Stimulated activated CD8-positive, alpha-beta memory T cell treated with anti-CD3 and anti-CD28 coated beads, Interleukin-12 subunit alpha, Interleukin-12 subunit beta, amount 100 ng/mL, for 1 hour (primary cell): ENCODE measurements at regions not wholly inside any gene's neighbourhood (a gene's known extent, or its start where the extent isn't known, plus 50 kb on each side); places are given as distances from the start of the nearest gene placed in this dataset.

ENCODE experiments used
- DNase-seq: peaks from one replicate; pipeline ENCODE4 v3.0.0-alpha.2; 2020; ENCODE audit warnings: low read depth

DNA sequence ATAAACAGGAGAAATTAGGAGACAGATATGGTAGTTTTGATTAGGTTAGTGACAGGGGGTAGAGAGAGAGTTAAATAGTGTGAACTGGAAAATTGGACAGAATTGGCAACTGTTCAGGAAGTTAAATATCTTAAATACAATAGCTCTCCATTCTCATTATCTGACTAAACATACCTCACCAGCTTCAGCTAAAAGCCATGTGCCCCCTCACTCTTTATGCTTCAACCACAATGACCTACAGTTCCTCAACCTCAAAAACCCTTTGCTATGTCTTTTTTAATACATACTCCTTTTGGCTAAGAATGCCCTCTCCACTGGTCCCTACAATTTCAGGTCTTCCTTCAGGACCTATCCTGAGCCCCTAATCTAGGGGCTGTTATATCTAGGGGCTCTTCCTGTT is 740.2 kb upstream of the ZEB2 start:
- no peak for DNase-seq

DNA sequence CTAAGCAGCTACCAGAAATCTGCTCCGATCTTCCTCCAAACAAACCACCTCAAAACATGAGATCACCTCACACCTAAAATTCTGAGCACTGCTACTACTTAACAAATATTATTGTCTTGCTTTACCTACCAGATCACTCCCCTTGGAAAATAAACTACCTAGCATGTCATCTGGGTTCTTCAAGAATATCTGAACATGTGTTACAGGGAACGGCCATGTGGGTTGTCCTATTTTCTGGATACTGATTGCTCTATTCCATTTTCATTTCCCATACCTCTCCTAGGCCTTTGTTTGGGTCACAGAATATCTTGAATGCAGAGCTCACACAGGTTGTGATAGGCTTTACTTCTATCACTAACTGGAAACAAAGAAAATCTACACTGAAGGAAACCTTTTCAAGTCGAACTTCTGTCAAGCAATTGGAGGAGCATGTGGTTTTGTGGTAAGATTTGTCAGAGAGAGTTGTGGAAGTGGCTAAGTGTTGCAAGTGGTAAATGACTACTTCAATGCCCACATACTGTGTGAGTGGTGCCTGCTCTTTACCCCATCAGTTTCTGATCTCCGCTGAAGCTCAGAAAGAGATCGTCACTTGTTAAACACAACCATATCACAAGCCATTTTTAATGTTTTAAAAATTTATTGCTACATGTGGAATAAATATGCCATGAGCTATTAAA is 739.1 kb upstream of the ZEB2 start:
- DNase-seq = no peak

DNA sequence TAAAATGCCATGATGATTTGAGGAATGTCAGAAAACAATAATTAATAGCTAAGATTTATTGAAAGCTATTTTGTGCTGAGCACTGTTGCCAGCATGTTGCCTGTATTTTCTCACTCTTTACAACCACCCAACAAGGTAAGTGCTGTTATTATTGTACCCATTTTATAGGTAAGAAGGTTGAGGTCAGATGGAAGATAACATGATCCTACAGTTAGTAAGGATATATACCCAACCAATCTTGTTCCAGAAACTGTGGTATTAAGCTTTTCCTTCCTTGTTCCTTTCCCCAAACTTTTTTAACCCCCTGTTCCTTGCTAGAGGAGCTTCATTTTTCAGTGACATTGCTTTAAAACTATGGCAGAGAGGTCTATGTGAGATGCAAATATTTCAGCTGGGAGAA is 738.0 kb upstream of the ZEB2 start:
- DNase-seq = no peak

DNA sequence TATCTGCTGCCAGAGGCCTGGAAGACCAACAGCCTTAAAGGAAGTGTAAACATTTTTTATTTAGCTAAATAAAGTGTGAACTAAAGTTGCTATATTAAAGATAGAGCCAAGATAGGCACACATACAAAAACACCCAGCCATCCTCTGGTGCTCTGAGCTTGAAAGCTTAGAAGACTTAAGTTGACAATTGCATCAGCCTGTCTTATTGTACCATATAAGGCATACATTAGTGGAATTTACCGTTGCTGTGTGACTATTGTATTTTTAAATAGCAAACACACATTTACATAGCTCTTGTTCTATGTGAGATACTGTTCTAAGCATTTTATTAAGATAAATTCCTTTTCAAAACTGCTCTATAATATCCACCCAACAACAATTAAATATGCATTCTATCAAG is 736.6 kb upstream of the ZEB2 start:
- no peak for DNase-seq

DNA sequence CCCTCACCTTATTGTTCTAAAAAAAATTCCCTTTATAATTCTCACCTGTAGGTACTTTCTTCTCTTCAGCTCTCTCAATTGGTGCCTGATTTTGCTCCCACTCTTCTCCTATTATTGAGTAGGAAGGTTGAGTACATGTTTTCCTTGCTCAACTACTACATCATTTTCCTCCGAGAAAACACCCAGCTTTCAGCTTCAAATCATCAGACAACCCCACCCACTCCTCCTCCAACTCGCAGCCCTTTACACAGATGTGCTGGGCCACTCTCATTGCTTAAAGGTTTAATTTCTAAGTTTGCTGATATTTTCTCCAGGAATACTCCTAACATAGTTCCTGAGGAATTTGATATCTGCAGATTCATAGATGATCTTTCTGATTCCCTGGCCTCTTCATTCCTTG is 734.4 kb upstream of the ZEB2 start:
- no peak for DNase-seq

DNA sequence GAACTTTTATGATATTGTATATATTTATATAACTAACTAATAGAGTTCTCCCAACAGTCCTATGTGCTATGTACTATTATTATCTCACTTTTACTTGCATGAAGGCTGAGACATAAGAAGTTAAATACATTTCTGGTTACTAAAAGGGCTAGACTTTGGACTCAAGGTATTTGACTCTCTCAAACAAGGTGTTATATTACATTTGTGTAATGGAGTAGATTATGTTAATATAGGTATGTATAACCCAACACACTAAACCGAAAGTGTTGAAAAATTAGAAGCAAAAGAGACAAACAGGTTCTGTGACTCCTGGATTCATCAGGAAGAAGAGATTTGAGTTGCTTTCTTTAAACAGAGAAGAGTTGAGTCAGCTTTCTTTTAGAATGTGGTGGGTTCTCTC is 733.6 kb upstream of the ZEB2 start:
- no peak for DNase-seq

DNA sequence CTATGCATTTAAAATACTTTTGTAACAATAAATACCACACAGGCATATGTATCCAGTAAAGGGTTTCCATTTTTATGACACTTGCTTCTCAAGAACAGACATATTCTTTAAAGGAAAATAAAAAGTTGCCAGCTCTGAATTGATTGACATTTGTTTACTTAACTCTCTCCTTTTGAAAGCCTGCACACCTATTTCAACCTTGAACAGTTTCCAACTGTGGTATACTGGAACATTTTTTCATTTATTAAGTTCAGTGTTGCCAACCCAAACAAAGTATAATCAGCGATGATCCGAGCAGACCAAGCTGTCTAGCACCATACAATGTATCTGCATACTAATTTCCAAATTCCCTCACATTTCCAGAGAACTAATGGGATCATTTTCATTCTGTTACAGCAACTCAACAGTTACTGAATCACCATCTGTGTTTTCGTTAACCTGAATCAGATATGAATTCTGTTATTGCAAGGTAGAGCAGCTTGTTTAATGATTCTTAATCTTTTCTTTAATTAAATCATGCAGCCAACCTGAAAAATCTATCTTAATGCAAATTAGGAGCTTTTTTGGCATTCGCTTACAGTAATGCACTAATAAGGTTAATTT is 725.5 kb upstream of the ZEB2 start:
- DNase-seq = no peak

DNA sequence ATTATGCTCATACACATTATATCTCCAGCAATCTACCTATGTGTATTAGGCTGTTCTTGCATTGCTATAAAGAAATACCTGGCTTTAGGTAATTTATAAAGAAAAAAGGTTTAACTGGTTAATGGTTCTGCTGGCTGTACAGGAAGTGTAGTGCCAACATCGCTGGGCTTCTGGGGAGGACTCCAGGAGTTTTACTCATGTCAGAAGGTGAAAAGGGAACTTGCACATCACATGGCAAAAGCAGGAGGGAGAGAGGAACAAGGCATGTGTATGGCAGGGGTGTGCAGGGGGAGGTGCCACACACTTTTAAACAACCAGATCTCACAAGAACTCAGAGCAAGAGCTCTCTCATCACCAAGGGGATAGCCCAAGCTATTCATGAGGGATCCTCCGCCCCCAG is 715.4 kb upstream of the ZEB2 start:
- DNase-seq = no peak

DNA sequence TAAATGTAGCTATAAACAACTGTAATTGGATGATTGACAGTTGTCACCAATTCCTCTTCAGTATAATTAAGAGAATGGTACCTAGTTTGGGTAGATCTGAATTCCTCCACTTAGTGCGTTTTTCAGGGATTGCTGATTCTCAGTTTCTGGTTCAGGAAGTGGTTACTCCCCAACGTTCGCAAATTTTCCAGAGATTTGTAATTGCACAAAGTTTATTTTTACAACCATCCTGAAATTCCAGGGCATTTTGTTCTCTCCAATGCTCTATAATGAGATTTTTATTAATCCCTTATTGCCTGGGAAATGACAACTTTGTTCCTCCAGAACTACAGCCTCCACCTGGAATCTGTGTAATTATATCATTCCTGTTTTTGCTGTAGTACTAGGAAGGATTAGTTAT is 710.6 kb upstream of the ZEB2 start:
- DNase-seq = no peak

DNA sequence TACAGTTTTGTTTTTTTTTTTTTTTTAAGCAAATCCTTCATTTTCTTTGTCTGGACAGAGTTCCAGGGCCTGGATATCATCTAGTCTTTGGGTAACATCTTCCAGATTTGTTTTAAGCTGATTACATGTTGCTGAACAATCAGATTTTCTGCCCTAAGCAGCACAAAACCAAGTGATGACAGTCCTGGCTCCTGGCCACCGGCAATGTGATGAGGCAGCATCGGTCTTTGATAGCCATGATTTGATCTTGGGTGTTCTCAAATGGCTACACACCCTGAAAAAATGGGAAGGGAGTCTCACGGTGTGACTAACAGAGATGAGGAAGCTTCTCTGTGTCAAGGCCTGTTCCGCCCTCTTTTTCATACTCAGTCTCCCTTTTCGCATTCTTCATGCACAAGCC is 708.6 kb upstream of the ZEB2 start:
- no peak for DNase-seq

DNA sequence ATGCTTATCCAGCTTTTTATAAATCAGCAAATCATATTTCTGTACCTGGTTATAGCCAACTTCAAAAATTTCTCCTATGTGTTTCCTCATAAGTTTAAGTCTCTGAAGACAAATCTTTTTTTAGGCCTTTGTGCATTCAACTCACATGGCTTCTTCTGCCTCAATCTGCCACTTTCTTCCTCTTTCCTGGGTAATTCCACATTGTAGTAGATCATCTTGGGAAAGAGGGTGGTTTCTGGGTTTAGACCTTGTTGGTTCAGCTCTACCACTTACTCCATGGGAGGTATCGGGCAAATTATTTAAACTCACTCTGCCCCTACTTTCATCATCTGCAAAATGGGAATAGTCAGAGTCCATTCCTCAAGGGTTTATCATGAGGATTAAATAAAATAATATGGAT is 707.0 kb upstream of the ZEB2 start:
- no peak for DNase-seq

DNA sequence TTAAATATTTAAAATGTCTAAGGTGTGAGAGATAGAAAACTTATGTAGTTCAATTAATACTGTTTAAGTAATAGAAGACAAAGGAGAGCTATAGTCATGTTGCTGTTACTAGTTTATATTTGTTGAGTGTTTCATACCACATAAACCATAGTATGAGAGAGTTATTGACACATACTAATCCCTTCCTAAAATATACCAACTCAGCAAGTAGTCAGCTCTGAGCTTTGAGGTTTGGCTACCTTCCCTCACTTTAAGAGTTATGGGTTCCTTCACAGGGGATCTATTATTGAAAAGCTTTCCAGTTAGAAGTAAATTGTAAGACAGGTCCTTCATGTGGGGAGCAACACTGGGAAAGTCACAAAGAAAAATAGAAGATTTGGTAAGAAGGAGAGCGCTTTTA is 701.6 kb upstream of the ZEB2 start:
- no peak for DNase-seq

DNA sequence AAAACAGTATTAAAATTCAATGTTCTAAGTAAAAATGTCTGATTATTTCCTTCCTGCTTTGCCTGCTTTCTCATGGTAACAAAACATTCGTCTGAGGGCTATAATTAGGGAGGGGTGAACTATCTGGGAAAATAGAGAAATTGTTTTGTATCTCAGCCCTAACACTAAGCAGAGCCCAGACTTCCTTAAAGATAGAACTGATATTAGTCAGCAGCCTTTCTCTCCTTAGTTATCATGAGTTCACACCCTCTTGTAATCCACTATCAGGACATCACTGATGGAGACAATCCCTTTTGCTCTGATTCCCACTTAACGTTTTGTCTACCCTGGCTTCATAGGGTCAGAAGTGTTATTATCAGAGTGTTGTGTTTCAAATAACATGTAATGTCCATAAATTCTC is 701.1 kb upstream of the ZEB2 start:
- no peak for DNase-seq

DNA sequence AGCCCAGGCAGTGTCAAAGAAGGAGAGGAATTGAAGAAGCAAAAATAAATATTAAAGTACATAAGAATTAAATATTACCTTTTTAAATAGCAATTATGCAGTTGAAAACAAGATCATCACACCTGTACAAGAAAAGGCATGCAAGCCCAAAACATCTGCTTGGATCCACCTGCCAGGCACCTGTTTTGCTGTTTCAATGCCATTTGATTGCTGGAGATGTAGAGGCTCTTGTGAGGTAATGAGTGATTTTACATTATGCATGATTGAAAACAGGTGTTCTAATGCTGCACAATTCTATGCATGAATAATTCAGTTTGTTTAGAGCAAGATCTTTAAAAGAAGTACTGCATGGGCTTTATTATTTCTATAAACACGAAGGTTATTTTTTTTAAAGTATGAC is 700.6 kb upstream of the ZEB2 start:
- no peak for DNase-seq

DNA sequence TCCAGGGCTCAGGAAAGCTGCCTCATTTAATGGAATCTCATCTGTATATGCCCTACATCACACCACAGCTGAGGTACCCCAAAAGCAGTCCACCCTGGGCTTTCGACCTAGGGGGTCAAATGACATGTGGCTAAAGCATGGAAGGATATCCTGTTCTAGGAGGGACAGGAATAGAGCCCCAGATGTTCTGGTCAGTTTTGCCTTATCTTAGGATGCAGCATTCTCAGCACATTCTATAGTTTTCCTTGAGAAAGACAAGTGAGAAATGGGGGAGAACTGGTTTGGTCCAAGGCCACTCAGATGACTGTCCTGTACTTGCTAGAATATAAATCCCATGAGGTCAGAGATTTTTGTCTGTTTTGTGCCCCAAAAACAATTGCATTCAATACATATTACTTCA is 688.0 kb upstream of the ZEB2 start:
- DNase-seq = no peak

DNA sequence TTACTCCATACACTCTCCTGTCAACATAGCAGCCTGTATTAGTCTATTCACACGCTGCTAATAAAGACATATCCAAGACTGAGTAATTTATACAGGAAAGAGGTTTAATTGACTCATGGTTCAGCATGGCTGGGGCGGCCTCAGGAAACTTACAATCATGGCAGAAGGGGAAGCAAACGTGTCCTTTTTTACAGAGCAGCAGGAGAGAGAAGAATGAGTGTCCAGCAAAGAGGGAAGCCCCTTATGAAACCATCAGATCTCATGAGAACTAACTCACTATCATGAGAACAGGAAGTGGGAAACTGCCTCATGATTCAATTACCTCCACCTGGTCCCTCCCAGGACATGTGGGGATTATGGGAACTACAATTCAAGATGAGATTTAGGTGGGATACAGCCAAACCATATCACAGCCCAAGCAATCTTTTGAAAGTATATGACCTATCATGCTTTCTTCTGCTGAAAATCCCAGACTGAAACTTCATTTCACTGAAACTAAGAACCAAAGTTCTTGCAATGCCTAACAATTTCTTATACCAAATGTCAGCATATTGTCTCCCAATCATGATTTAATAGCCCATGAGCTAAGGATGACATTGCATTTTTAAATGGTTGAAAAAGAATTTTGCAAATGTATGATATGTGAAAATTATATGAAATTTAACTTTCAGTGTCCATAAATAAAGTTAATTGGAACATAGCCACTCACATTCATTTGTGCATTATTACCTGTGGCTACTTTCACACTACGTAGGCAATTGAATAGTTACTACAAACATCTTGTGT is 686.8 kb upstream of the ZEB2 start:
- DNase-seq = no peak

DNA sequence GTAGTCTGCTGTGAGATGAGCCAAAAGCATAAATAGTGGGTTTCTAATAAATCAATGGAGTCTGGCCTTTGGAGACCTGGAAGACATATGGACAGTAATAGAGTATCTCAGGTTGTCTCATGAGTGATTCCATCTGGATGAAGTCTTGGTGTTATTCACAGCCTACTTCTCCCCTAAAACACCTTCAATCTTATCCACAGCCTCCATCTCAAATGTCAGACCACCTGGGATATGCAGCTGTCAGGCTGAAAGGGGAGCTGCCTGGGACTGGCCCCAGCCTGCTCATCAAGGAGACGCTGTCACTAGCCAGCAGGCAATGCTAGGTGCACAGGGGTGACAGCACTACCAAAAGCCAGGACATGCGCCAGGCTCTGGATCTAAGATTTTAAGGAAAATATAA is 684.0 kb upstream of the ZEB2 start:
- no peak for DNase-seq

DNA sequence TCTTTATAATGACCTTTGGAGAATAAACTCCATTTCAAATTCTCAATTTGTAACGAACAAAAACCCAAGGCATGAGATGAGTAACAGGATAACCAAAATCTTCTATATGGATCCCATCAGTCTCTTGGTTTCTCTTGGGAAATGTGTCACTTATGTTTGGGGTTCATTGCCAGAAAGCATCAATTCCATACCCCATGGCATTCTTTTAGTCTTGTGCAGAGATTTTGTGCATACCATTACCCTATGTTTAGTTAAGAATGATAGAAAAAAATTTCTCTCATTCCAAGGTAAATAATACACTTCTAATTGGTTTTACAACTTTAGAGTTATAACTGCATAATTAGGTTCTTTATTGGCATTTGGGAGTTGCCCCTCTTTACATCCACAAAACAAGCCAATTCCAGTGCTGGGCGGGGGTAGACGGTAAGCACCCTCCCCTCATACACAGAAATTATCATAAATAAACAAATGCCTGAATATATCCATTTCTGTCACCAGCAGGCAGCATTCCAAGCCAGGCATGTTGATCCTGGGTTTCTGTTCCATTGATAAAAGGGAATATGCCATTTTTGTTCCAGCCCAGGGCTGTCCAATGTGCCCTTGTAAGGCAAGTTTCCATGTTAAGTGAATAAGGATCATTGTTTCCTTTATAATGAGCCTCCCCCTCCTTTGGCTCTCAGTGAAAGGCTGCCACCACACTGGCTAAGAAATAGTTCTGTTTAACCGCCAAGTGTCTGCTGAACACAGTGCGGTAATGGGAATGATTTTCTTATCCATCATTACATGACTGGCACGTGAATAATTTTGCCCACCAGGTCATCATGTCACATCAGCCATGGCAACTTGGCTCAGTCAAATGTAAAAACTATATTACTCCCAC is 680.1 kb upstream of the ZEB2 start:
- no peak for DNase-seq

DNA sequence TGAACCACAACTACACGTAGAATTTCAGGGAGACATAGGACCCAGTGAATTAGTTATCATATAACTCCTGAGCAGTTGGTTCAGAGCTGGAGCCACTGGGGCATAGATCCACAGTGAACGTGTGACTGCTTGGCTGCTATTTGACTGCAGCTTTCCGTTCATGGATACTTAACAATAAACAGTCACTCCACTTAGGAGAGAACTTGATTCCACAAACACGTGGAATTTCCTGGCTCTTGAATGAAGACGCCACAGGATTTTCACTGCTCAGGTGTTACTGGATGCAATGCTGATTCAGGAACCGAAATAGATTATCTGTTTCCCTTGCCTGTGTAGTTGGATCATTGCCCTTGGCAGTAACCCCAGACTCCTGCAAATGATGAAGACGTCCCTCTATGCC is 679.1 kb upstream of the ZEB2 start:
- no peak for DNase-seq

DNA sequence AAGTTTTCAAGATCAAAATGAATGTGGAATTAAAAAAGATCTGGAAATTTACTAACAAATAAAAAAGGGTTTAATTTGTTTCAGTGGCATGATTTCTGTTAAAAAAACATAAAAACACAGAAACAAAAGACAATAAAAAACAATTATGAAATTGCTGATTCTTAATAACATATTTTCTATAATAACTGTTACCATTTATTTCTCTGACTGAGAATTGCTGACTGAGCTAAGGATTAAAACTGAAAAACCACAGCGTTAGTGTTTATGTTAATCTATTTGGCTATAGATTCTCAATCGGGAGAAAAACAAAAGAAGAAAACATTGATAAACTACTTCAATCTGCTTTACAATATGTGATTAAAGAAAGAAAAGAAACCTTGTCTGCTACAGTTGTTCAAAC is 678.6 kb upstream of the ZEB2 start:
- DNase-seq = no peak

DNA sequence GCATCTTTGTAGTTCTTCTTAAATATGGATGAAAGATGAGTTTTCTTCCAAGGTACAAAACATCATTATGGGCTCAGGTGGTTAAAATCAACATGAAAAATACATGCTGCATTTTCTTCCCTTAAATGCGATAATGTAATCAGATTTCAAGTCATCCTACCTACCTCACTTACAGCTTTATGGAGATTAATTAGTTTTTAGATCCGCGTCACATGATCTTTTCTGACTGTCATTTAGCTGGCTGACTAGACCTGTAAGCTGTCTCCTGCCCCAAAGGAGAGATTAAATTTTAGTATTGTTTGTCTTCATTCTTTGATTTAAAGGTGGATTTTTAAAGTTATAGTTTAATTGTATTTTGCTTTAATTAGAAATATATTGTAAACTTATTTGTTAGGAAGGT is 678.0 kb upstream of the ZEB2 start:
- no peak for DNase-seq

DNA sequence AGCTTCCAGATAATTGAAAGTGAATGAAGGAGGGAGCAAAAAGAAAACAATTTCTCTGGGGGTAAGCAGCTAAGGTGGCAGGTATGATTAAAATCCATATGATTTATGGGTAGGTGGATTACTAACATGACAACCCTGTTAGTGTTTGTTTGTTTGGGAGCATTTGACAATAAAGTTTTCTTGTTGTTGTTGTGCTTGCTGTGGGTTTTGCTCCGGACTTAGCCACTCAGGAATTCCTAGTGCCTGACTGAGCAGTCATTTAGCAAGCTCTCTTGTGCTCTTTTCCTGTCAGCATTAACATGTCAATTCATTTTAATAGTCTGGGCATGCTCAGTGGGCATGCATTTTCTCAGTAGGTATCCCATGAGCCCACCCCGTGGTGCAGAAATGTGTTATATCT is 674.8 kb upstream of the ZEB2 start:
- no peak for DNase-seq
